Right atrium auricular region (tissue), 2 donors: ENCODE measurements at regions not wholly inside any gene's neighbourhood (a gene's known extent, or its start where the extent isn't known, plus 50 kb on each side); places are given as distances from the start of the nearest gene placed in this dataset.

Experiments
- DNase-seq: peaks from one replicate; pipeline ENCODE4 v3.0.0-alpha.2; 2019; ENCODE audit warnings: low spot score
- H3K27ac ChIP-seq, 2 donors: fragments of 200-600 bp; sonication (generic); 1 replicate in 1 of 2; 2 replicates in 1 of 2; pipeline ENCODE4 v1.5.1; 2016 to 2019
- H3K27me3 ChIP-seq, 2 donors: fragments of 200-600 bp; sonication (generic); one replicate each; pipeline versions ENCODE4 v1.5.1 to v1.6.0; 2017 to 2019
- H3K36me3 ChIP-seq: fragments of 200-600 bp; sonication (generic); one replicate; pipeline ENCODE4 v1.5.1; 2016
- H3K4me1 ChIP-seq, 2 donors: fragments of 200-600 bp; sonication (generic); one replicate each; pipeline versions ENCODE4 v1.5.1 to v1.6.0; 2017 to 2019
- H3K4me3 ChIP-seq, 2 donors: fragments of 200-600 bp; sonication (generic); 1 replicate in 1 of 2; 2 replicates in 1 of 2; pipeline ENCODE4 v1.5.1; 2017 to 2019; ENCODE audit warnings: mild to moderate bottlenecking in 1 of 2, moderate library complexity in 1 of 2
- H3K9me3 ChIP-seq, 2 donors: fragments of 200-600 bp; sonication (generic); one replicate each; pipeline ENCODE4 v1.5.1; 2019
- TF ChIP-seq, protein P1 (sequence below), 2 donors: fragments of 200-600 bp; sonication (generic); IDR thresholded peaks; one replicate each; pipeline ENCODE4 v1.5.1; 2019; ENCODE audit warnings: antibody characterized with exemption in 2 of 2

DNA sequence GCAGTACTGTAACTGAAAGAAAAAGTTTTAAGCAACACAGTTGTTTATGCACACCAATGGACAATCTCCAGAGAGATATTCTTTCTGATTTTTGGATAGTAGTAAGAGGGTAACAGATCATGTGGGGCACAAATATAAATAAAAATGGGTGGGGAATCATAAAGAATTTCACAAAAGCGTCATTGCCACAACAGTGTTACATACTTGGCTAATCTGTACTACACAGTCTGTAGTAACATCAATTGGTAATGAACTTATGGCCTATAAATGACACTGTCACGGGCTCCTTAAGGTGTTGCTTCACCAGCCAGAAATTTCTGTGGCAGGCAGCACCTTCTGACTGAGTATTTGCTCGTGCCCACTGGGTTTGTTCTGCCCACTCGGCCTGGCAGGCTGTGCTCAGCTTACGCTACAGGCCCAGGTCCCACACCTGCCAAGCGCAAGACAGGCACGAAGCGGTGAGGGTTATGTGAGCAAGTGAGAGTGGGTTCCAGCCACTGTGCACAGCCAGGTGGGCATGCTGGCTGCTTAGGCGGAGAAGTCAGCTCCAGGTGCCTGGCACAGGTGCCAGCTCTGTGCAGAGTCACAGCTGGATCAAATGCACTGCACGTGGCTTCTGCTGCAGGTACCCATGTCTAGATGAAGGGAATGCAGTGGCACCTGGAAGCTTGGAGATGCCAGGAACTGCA lies 532.5 kb upstream of the SLC39A10 start:
- H3K9me3 ChIP-seq, result no peaks in the 10 kb centered on the region
- TF ChIP-seq, protein P1, sequence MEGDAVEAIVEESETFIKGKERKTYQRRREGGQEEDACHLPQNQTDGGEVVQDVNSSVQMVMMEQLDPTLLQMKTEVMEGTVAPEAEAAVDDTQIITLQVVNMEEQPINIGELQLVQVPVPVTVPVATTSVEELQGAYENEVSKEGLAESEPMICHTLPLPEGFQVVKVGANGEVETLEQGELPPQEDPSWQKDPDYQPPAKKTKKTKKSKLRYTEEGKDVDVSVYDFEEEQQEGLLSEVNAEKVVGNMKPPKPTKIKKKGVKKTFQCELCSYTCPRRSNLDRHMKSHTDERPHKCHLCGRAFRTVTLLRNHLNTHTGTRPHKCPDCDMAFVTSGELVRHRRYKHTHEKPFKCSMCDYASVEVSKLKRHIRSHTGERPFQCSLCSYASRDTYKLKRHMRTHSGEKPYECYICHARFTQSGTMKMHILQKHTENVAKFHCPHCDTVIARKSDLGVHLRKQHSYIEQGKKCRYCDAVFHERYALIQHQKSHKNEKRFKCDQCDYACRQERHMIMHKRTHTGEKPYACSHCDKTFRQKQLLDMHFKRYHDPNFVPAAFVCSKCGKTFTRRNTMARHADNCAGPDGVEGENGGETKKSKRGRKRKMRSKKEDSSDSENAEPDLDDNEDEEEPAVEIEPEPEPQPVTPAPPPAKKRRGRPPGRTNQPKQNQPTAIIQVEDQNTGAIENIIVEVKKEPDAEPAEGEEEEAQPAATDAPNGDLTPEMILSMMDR (IDR thresholded peaks at IDR 0.05), result no peak
- no peak overlapping the region for H3K27ac ChIP-seq
- H3K4me3 ChIP-seq, result no peak overlapping the region
- H3K27me3 ChIP-seq, result no peaks in the 10 kb centered on the region
- no peaks in the 10 kb centered on the region for H3K36me3 ChIP-seq
- H3K4me1 ChIP-seq, result no peaks in the 10 kb centered on the region
- no peak for DNase-seq

DNA sequence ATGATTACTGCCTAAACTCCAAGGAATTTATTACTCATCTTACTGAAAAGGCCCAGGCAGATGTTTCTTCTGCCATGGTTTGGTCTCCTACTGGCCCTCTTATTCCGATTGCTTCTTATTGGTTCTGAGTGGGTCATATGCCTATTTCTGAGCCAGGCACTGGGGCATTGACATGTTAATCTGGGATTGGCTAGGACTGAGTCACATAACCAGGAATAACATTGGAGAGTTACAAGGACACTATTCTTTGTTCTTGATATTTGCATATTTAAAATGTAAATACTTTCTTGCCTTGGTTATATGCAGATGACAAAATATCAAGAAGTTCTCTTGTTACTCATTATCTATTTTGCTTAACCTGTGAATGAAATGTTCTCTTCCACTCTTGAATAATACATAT lies 534.4 kb upstream of the SLC39A10 start:
- Histone ChIP-seq H3K4me3 (no peak overlapping the region), H3K9me3 (no peaks in the 10 kb centered on the region), H3K27me3 (no peaks in the 10 kb centered on the region), H3K4me1 (no peaks in the 10 kb centered on the region), H3K27ac (no peak overlapping the region), H3K36me3 (no peaks in the 10 kb centered on the region)
- TF ChIP-seq, protein P1 (IDR thresholded peaks at IDR 0.05), result no peak
- DNase-seq, result no peak

DNA sequence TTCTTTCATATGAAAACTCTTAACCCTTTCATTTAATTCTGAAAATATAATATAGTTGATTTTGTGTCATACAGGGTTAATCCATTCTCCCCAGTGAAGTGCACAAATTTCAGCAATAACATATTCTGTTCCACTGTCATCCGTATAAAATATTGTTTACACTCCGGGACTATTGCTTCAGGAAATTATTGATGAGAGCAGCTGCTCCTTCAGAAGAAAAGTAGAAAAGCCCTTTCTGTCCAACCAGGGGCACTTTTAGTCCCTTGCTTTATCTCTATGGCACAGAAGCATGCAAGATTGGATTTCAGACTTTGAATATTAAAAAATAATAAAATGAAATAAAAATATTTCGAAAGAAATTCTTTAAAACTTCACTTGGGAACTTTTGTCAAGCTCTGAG lies 535.7 kb upstream of the SLC39A10 start:
- Histone ChIP-seq H3K36me3 (no peaks in the 10 kb centered on the region), H3K4me3 (no peak overlapping the region), H3K4me1 (no peaks in the 10 kb centered on the region), H3K9me3 (no peaks in the 10 kb centered on the region), H3K27ac (no peak overlapping the region), H3K27me3 (no peaks in the 10 kb centered on the region)
- TF ChIP-seq, protein P1 (IDR thresholded peaks at IDR 0.05), result no peak
- DNase-seq, result no peak

DNA sequence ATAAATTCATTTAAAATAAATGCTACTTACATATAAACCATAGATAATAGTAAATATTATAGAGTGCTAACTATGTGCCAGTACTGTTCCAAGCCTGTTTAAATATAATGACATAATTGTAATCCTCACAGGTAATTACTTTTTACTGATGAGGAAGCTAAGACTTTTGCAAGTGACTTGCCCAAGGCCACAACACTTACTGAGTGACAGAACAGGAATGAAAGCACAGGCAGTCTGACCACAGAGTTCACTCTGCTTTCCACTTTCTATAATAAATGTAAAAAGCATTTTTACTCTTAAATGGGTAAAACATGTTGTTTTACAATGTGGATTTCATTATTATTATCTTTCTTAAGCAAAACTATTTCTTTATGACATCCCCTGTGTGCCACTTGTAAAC lies 537.8 kb upstream of the SLC39A10 start:
- H3K36me3 ChIP-seq, result no peaks in the 10 kb centered on the region
- TF ChIP-seq, protein P1 (IDR thresholded peaks at IDR 0.05), result no peak
- DNase-seq, result no peak

DNA sequence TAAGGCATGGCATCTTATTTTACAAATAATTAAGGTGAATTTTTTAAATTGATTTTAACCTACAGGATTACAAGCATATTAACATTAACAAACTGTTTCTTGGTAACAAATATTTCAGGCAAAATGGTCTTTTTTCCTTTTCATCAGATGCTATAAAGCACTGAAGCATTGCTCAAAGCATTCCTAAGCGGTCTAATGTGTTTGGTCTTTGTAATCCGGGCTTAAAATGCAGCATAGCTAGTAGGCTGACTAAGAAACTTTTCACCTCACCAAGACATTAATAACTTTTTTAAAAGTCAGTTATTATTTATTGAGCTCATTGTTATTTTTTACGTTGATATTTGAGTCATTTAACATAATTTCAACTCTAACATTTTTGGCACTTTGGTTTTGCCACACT lies 538.8 kb upstream of the SLC39A10 start:
- Histone ChIP-seq H3K36me3 (no peaks in the 10 kb centered on the region), H3K4me3 (no peak overlapping the region), H3K27ac (no peak overlapping the region), H3K4me1 (no peaks in the 10 kb centered on the region), H3K27me3 (no peaks in the 10 kb centered on the region), H3K9me3 (no peaks in the 10 kb centered on the region)
- no peak for DNase-seq
- TF ChIP-seq, protein P1 (IDR thresholded peaks at IDR 0.05), result no peak

More for the DNA sequence above, 537.8 kb upstream of the SLC39A10 start:
- no peaks in the 10 kb centered on the region for H3K27me3 ChIP-seq
- no peak overlapping the region for H3K27ac ChIP-seq
- no peaks in the 10 kb centered on the region for H3K4me1 ChIP-seq
- no peak overlapping the region for H3K4me3 ChIP-seq
- no peaks in the 10 kb centered on the region for H3K9me3 ChIP-seq

DNA sequence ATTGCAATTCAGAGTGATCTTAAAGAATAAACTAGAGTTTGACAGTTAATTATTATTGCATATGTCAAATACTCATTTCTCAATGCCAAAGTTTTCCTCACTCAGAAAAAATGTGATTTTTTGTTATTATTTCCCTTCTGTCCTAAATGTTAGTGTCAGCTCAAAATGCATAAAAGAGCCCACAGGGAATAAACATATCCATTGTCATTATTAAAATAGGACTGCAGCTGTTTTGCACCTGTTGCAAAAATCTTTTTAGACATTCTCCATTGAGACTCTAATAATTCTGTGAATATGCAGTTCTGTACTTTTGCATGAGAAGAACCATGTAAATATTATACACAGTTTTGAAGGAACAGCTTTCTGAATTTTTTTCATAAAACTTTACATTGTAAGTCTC lies 540.0 kb upstream of the SLC39A10 start:
- H3K27ac ChIP-seq, result no peak overlapping the region
- DNase-seq, result no peak
- no peak overlapping the region for H3K4me3 ChIP-seq
- H3K27me3 ChIP-seq, result no peaks in the 10 kb centered on the region
- TF ChIP-seq, protein P1 (IDR thresholded peaks at IDR 0.05), result no peak
- H3K4me1 ChIP-seq, result no peaks in the 10 kb centered on the region
- no peaks in the 10 kb centered on the region for H3K36me3 ChIP-seq
- H3K9me3 ChIP-seq, result no peaks in the 10 kb centered on the region
